PFSK-1 (cell line): ENCODE measurements at regions not wholly inside any gene's neighbourhood (a gene's known extent, or its start where the extent isn't known, plus 50 kb on each side); places are given as distances from the start of the nearest gene placed in this dataset.

ENCODE experiments used
- POLR2AphosphoS5 ChIP-seq: IDR thresholded peaks from 2 replicates; pipeline ENCODE4 v1.6.1; 2012; ENCODE audit warnings: low read depth, mild to moderate bottlenecking, control low read depth, low read length, moderate library complexity
- SIN3A ChIP-seq: IDR thresholded peaks from 2 replicates; pipeline ENCODE4 v1.6.1; 2012; ENCODE audit warnings: mild to moderate bottlenecking, low read length, moderate library complexity, borderline replicate concordance; ENCODE audit not compliant: insufficient read depth
- TF ChIP-seq, protein P1 (sequence below), 2 experiments: IDR thresholded peaks; 2 replicates each; pipeline versions ENCODE4 v1.6.1 to v1.8.0; 2011 to 2012; ENCODE audit warnings: low read depth in 2 of 2, low read length in 2 of 2, control low read depth in 1 of 2, inconsistent platforms in 1 of 2, mild to moderate bottlenecking in 1 of 2, moderate library complexity in 1 of 2; ENCODE audit not compliant: insufficient read depth in 1 of 2

DNA sequence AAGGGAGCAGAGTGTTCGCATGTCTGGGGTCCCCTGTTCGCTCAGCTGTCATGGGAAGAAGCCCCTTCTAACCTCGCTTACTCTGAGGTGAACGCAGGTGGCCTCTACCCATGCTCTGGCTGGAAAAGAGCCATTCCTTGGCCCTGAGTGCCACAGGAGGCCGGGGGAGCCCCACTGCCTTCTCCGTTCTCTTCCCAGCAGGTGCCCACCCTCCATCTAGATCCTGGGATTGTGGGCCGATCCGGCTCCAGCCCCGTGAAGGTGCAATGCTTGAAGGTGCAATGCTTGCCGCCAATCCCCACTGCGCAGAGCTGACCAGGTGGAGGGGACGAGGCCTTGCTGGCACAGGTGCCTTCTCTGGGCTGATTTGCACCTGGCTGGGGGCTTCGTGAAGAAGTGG lies 95.4 kb downstream of the MRPL36 start:
- TF ChIP-seq, protein P1, sequence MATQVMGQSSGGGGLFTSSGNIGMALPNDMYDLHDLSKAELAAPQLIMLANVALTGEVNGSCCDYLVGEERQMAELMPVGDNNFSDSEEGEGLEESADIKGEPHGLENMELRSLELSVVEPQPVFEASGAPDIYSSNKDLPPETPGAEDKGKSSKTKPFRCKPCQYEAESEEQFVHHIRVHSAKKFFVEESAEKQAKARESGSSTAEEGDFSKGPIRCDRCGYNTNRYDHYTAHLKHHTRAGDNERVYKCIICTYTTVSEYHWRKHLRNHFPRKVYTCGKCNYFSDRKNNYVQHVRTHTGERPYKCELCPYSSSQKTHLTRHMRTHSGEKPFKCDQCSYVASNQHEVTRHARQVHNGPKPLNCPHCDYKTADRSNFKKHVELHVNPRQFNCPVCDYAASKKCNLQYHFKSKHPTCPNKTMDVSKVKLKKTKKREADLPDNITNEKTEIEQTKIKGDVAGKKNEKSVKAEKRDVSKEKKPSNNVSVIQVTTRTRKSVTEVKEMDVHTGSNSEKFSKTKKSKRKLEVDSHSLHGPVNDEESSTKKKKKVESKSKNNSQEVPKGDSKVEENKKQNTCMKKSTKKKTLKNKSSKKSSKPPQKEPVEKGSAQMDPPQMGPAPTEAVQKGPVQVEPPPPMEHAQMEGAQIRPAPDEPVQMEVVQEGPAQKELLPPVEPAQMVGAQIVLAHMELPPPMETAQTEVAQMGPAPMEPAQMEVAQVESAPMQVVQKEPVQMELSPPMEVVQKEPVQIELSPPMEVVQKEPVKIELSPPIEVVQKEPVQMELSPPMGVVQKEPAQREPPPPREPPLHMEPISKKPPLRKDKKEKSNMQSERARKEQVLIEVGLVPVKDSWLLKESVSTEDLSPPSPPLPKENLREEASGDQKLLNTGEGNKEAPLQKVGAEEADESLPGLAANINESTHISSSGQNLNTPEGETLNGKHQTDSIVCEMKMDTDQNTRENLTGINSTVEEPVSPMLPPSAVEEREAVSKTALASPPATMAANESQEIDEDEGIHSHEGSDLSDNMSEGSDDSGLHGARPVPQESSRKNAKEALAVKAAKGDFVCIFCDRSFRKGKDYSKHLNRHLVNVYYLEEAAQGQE (IDR thresholded peaks at IDR 0.05; ENCODE audit: insufficient read depth in 1 of 2, low read depth in 2 of 2, low read length in 2 of 2) = no peak
- TF ChIP-seq POLR2AphosphoS5 (no peak), SIN3A (no peak)
